Stimulated activated CD4-positive, alpha-beta T cell treated with anti-CD3 and anti-CD28 coated beads, Interleukin-12 subunit alpha, Interleukin-12 subunit beta, amount 100 ng/mL, for 4 hours (primary cell): ENCODE measurements at regions not wholly inside any gene's neighbourhood (a gene's known extent, or its start where the extent isn't known, plus 50 kb on each side); places are given as distances from the start of the nearest gene placed in this dataset.
"Not testable (repeated sequence)": the region's sequence is repeated elsewhere in the genome, so short reads cannot be mapped to it uniquely, and the experiment has no call there.

Experiments used
- DNase-seq: peaks from one replicate; pipeline ENCODE4 v3.0.0-alpha.2; 2020

GRCh38 chr4:101415962-101416361, 68.6 kb upstream of the PPP3CA start:
- no peak for DNase-seq

DNA sequence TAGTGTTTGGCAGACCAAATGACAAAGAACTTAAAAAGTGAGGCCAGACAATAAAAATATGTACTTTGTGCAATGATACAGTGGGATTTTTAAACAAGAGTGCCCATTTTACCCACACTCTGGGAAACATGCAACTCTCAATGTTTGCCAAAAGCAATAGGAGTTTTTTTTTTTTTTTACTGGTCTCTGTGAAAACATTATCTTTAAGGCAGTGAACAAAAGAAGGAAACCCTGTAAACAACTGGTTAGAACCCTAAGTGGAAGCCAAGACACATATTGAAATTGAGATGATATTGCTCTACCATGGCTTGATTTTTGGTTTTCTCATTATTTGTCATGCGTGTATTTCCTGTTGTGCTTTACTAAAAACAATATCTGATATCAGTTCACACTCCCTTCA, 67.2 kb upstream of the PPP3CA start:
- no peak for DNase-seq

- DNase-seq, result no peak
These were observed 64.6 kb upstream of the PPP3CA start for GRCh38 chr4:101411926-101412325.

- not testable (repeated sequence) for DNase-seq
These were observed 64.1 kb upstream of the PPP3CA start for GRCh38 chr4:101411281-101411910.

- no peak for DNase-seq
These were observed 52.8 kb upstream of the PPP3CA start for GRCh38 chr4:101400096-101400495.

DNA sequence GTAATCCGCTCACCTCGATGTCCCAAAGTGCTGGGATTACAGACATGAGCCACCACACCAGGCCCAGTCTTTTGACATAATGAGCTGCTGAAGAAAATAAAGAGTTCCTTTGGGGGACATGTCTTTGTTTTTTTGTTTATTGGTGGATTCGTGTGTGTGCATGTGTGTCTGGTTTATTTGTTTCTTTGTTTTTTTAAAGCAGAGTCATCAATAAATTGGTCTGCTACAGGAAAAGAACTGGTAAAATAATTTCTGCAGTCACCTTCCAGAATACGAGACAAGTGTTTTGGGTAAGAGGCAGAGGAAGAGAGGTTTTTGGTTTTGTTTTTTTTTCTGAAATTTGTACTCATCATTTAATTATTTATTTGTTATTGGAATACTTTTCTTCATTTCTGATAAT, 51.5 kb upstream of the PPP3CA start:
- no peak for DNase-seq
